ENCODE measurements at regions not wholly inside any gene's neighbourhood (a gene's known extent, or its start where the extent isn't known, plus 50 kb on each side); places are given as distances from the start of the nearest gene placed in this dataset.

DNA sequence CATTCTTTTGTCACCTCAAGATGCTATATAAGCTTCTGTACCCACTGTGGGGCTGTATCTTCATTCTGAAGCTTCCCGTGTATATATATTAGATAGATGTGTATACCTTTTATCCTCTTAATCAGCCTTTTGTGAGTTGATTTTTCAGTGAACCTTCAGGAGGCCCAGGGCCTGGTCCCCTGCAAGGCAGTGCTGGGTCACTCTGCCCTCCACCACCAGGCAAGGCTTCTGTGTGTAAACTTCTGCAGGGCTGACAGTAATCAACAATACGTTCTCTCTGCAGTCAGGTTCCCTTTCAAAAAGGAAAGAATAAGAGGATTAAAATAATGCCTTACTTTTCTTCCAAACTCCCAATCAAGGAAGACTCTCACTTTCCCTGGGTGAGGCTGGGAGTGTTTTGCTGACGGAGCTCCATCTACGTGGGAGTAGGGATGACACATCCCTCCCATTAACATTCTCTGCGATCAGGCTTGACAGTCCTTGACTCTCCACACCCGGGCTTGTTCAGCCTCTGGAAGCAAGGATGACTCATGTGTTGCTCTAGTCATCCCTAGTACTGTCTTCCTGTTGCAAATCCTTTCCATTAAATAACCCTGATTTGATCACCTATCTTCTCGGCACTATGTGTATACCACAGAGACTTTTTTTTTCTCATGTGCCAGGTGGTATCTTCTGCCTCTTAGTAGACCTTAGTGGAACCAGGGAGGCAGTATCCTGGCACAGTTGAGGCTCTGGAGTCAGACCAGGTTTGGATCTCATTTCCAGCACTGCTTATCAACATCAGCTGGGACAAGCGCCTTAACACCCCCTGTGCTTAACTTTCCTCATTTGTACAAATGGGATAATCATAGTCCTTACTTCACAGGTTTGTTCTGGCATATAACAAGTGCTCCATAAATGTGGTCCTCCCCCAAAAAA, 70.3 kb upstream of the KCNK1 start:
- Histone ChIP-seq H3K79me2 (ENCODE audit: insufficient read depth, low read length) (no peaks in the 10 kb centered on the region), H3K9ac (ENCODE audit: low read length) (no peak overlapping the region), H3K4me2 (ENCODE audit: low read length) (no peak overlapping the region), H3F3A (ENCODE audit: insufficient read depth, low read length) (no peaks in the 10 kb centered on the region), H3K4me1 (ENCODE audit: insufficient read depth, low read length, severe bottlenecking) (no peaks in the 10 kb centered on the region), H3K4me3 (ENCODE audit: low read depth, low read length, poor library complexity, severe bottlenecking) (no peak overlapping the region), H3K27ac (ENCODE audit: low read depth, low read length, poor library complexity, severe bottlenecking) (no peak overlapping the region), H4K20me1 (ENCODE audit: insufficient read depth, low read length) (no peaks in the 10 kb centered on the region), H3K9me3 (ENCODE audit: low read length) (no peaks in the 10 kb centered on the region), H3K36me3 (ENCODE audit: insufficient read depth, low read length) (no peaks in the 10 kb centered on the region), H3K9me2 (ENCODE audit: low read depth, low read length) (no peaks in the 10 kb centered on the region), H2AFZ (ENCODE audit: low read length) (no peak overlapping the region), H3K27me3 (ENCODE audit: insufficient read depth, low read length) (no peaks in the 10 kb centered on the region)
- TF ChIP-seq, protein P1, sequence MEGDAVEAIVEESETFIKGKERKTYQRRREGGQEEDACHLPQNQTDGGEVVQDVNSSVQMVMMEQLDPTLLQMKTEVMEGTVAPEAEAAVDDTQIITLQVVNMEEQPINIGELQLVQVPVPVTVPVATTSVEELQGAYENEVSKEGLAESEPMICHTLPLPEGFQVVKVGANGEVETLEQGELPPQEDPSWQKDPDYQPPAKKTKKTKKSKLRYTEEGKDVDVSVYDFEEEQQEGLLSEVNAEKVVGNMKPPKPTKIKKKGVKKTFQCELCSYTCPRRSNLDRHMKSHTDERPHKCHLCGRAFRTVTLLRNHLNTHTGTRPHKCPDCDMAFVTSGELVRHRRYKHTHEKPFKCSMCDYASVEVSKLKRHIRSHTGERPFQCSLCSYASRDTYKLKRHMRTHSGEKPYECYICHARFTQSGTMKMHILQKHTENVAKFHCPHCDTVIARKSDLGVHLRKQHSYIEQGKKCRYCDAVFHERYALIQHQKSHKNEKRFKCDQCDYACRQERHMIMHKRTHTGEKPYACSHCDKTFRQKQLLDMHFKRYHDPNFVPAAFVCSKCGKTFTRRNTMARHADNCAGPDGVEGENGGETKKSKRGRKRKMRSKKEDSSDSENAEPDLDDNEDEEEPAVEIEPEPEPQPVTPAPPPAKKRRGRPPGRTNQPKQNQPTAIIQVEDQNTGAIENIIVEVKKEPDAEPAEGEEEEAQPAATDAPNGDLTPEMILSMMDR (IDR thresholded peaks at IDR 0.05; ENCODE audit: low read length): no peak
- TF ChIP-seq EZH2 (IDR thresholded peaks at IDR 0.05; ENCODE audit: borderline replicate concordance, low read length): no peak

DNA sequence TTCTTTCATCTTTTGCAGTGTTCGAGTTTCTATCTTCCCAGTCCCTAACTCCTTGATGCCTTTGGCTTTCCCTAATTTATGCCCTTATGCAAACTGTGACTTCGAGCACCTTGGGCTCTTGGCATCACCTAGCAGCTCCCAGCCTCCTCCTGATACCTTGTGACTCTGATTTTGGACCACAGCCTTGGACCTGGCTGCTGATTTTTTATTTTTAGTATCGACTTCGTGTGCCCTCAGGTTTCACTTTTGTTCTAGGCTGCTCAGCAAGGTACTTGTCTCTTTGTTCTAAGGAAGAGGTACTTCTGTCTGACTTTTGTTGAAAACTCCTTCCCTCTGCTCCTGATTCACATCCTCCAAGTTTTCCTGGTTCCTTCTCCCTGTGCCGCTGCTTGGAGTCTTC, 69.6 kb upstream of the KCNK1 start:
- TF ChIP-seq, protein P1 (IDR thresholded peaks at IDR 0.05; ENCODE audit: low read length): no peak
- TF ChIP-seq EZH2 (IDR thresholded peaks at IDR 0.05; ENCODE audit: borderline replicate concordance, low read length): no peak

DNA sequence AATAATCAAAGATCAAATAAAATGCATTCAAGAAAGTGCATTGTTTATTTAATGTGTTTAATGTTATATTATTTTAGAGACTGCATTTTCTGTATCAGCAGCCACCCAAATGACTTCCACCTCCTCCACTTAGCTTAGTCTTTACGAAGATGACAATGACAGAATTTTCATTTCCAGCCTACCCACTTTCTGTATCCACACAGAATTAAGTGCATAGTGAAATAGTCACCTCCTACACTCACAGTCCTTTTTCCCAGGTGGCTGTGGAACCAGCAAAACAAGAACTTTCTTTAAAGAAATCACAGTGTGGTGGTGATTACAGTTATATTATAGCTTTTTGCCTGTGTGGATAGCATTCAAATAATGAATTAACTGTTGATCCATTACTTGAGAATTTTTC, 66.2 kb upstream of the KCNK1 start:
- Histone ChIP-seq H3K4me3 (ENCODE audit: low read depth, low read length, poor library complexity, severe bottlenecking) (no peak overlapping the region), H3K9ac (ENCODE audit: low read length) (no peak overlapping the region), H4K20me1 (ENCODE audit: insufficient read depth, low read length) (no peaks in the 10 kb centered on the region), H3K27me3 (ENCODE audit: insufficient read depth, low read length) (no peaks in the 10 kb centered on the region; the same call in 1 of the 2 replicates), H3K79me2 (ENCODE audit: insufficient read depth, low read length) (no peaks in the 10 kb centered on the region), H3K4me2 (ENCODE audit: low read length) (no peak overlapping the region), H3K4me1 (ENCODE audit: insufficient read depth, low read length, severe bottlenecking) (no peaks in the 10 kb centered on the region), H3F3A (ENCODE audit: insufficient read depth, low read length) (no peaks in the 10 kb centered on the region), H3K9me2 (ENCODE audit: low read depth, low read length) (no peaks in the 10 kb centered on the region), H3K27ac (ENCODE audit: low read depth, low read length, poor library complexity, severe bottlenecking) (no peak overlapping the region), H2AFZ (ENCODE audit: low read length) (no peak overlapping the region), H3K36me3 (ENCODE audit: insufficient read depth, low read length) (no peaks in the 10 kb centered on the region), H3K9me3 (ENCODE audit: low read length) (no peaks in the 10 kb centered on the region)
- TF ChIP-seq, protein P1 (IDR thresholded peaks at IDR 0.05; ENCODE audit: low read length): no peak
- TF ChIP-seq EZH2 (IDR thresholded peaks at IDR 0.05; ENCODE audit: borderline replicate concordance, low read length): no peak

More for the DNA sequence above, 69.6 kb upstream of the KCNK1 start:
- Histone ChIP-seq H4K20me1 (ENCODE audit: insufficient read depth, low read length) (no peaks in the 10 kb centered on the region), H3K79me2 (ENCODE audit: insufficient read depth, low read length) (no peaks in the 10 kb centered on the region), H2AFZ (ENCODE audit: low read length) (no peak overlapping the region), H3K9me3 (ENCODE audit: low read length) (no peaks in the 10 kb centered on the region), H3K4me3 (ENCODE audit: low read depth, low read length, poor library complexity, severe bottlenecking) (no peak overlapping the region), H3K27ac (ENCODE audit: low read depth, low read length, poor library complexity, severe bottlenecking) (no peak overlapping the region), H3K4me2 (ENCODE audit: low read length) (no peak overlapping the region), H3K9me2 (ENCODE audit: low read depth, low read length) (no peaks in the 10 kb centered on the region), H3K9ac (ENCODE audit: low read length) (no peak overlapping the region), H3F3A (ENCODE audit: insufficient read depth, low read length) (no peaks in the 10 kb centered on the region), H3K4me1 (ENCODE audit: insufficient read depth, low read length, severe bottlenecking) (no peaks in the 10 kb centered on the region), H3K36me3 (ENCODE audit: insufficient read depth, low read length) (no peaks in the 10 kb centered on the region), H3K27me3 (ENCODE audit: insufficient read depth, low read length) (no peaks in the 10 kb centered on the region)
